ENCODE measurements at regions not wholly inside any gene's neighbourhood (a gene's known extent, or its start where the extent isn't known, plus 50 kb on each side); places are given as distances from the start of the nearest gene placed in this dataset.

DNA sequence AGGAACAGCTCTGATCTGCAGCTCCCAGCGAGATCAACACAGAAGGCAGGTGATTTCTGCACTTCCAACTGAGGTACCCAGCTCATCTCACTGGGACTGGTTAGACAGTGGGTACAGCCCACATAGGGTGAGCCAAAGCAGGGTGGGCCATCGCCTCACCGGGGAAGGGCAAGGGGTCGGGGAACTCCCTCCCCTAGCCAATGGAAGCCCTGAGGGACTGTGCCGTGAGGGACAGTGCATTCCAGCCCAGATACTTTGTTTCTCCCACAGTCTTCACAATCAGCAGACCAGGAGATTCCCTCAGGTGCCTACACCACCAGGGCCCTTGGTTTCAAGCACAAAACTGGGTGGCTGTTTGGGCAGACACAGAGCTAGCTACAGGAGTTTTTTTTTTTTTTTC lies 555.9 kb downstream of the BCOR start:
- no peak for DNase-seq (ENCODE audit: low read depth in 2 of 2)

DNA sequence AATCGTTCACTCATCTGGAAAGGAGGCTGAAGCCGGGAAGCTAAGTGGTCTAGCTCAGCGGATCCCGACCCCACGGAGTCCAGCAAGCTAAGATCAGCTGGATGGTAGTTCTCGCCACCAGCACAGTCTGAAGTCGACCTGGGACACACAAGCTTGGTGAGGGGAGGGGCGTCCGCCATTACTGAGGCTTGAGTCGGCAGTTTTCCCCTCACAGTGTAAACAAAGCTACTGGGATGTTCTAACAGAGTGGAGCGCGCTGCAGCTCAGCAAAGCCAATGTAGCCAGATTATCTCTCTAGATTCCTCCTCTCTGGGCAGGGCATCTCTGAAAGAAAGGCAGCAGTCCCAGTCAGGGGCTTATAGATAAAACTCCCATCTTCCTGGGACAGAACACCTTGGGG lies 555.4 kb downstream of the BCOR start:
- DNase-seq (ENCODE audit: low read depth in 2 of 2) = no peak

DNA sequence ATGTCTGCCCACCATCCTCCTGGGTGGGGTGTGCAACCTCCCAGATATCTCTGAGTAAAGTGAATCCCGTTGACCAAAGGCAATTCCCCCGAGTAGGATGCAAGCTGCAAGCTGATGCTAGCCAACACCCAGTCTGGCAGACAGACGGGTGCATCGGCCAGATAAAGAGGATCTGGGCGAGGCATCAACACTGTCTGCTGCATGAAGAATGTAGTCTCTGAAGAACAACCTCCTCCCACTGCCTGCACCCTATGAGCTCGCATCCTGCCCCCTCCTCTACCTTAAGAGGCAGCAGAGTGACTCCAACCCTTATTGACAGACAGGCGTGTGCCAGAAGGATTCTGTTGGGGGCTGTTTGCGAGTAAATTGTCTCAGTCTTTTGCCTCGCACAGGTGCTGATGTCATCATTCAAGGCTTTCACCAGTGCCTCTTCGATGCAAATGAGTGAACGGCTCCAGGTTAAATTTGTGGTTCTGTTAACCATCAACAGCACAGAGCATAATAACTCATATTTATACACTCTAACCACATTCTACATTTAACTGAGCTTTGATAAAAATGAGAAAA lies 546.9 kb downstream of the BCOR start:
- DNase-seq (ENCODE audit: low read depth in 2 of 2) = no peak

DNA sequence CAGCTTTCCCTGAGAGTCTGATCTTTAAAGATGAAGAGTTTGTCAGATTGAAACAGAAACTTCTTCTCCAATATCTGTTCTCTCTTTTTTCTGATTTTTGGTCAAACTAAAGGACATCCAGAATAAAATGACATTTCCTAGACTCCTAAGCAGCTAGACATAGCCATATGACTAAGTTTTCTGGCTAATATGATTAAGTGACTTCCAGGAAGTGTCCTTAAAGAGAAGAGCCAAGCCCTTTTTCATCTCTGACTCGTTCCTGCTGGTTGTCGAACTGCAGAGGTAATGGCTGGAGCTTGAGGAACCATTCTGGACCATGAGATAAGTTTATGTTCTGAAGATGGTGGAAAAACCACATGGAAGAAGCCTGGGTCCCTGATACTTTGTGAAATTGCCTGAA lies 546.0 kb downstream of the BCOR start:
- DNase-seq (ENCODE audit: low read depth in 2 of 2) = no peak

DNA sequence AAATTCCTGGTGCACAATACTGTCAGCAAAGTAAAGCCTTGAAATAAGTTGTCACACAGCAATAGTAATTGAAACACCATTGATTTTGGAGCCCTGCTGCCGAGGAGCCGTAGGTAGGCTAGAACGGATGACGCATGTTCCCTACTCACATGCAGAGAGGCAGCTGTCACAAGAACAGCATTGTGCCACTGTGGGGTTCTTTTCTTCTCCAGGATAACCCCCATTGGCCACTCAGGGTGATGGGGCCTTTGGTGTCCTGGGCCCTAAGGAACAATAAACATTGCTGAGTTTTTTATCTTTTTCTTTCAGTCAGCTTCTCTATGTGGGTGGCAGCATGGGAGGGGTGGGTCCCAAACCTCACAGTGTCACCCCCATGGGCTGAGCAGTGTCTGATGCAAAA lies 542.3 kb downstream of the BCOR start:
- no peak for DNase-seq (ENCODE audit: low read depth in 2 of 2)

DNA sequence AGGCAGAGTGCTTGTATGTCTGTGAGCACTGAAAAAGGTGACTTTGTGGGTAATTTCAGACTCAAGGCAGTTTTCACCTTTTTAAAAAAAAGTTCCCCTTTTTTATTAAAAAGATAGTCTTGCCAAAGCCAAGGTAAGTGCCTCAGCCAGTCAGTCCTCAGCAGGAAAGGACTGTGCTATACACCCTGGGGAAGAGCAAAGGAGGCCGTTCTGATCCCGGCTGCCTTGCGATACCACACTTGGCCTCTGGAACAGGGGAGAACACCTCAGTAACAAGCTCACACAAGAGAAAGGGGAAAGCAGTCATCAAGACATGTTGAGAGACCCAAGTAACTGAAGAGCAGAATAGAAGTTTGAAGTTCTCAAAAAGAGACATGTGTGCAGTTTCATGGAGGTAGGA lies 541.7 kb downstream of the BCOR start:
- DNase-seq (ENCODE audit: low read depth in 2 of 2) = no peak

DNA sequence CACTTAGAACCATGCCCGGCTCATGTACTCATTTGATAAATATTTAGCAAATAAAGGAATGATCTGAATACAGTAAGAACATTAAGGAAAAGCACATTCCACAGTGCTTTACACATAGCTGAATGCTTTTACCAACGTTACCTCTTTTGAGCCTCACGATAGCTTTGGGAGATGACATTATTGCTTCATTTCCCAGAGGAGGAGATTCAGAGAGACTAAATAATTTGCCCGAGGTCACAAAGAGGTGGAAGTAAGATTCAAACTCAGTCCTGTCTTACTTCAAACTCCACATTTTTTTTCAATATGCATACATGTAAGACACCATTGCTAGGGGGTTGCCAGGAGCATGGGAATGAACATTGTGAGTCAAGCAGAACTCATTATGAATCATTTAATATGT lies 538.5 kb downstream of the BCOR start:
- DNase-seq (ENCODE audit: low read depth in 2 of 2) = no peak

DNA sequence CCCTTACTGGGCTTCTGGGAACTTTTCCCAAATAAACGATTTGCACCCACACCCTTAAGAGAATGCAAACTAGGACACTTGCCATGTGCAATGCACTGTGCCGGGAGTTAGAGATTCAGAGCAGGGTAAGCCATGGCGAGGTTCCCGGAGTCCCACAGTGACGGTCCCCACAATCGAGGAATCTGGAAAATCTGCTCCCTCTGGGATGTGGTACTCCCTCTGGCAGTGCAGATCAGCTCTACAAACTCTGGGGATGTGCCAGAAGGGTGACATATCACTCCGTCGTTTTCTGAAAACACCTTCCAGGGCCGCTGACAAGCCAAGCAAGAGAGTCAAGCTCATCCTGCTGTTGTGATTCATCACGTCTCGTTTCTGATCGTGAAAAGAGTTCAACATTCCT lies 537.5 kb downstream of the BCOR start:
- no peak for DNase-seq (ENCODE audit: low read depth in 2 of 2)

DNA sequence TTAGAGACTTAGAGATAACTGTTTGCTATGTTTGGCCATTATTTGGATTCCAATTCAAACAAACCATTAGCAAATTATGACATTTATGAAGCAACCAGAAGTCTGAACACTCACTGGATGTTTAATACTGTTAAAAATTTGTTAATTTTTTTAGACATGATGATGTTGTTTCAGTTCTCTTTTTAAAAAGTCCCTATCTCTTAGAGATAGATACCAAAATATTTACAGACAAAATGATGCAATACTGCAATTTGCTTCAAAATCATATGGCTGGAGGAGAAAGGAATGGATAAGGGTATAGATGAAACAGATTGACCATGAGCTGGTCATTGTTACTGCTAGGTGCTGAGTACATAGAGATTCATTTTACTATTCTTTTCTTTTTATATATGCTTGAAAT lies 534.6 kb downstream of the BCOR start:
- DNase-seq (ENCODE audit: low read depth in 2 of 2) = no peak

DNA sequence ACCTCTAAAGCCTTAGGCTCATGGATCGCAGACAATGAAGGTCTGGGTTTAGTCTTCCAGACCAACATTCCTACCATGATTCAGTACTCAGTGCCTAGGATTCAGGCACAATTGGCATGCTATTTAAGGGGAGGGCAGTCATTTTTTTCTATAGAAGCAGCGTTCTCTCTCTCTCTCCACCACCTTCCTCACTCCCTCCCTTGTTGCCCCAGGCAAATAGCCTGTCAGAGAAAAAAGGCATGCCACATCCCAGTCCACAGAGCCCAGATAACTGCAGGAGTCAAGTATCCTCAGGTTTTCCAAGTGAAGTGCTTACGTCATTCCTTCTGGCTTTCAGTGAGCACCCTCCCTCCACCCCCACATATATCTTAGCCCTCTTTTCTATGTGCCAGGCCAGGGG lies 533.0 kb downstream of the BCOR start:
- no peak for DNase-seq (ENCODE audit: low read depth in 2 of 2)

DNA sequence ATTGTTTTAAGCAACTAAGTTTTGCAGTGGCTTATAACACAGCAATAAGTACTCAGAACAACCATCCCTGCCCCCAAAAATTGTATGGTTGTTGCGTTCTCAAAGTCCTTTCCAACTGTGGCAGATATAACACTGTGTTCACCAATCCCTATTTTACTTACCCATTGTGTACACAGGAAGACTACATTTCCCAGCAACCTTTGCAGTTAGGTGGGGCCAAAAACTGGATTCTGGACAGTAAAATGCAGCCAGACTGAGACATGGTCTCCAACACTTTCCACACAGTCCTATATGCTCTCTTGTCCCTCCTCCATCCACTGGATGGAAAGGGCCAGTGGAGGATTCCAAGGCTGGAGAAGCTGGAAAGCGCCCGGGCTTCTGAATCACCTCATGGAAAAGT lies 523.6 kb downstream of the BCOR start:
- DNase-seq (ENCODE audit: low read depth in 2 of 2) = no peak

DNA sequence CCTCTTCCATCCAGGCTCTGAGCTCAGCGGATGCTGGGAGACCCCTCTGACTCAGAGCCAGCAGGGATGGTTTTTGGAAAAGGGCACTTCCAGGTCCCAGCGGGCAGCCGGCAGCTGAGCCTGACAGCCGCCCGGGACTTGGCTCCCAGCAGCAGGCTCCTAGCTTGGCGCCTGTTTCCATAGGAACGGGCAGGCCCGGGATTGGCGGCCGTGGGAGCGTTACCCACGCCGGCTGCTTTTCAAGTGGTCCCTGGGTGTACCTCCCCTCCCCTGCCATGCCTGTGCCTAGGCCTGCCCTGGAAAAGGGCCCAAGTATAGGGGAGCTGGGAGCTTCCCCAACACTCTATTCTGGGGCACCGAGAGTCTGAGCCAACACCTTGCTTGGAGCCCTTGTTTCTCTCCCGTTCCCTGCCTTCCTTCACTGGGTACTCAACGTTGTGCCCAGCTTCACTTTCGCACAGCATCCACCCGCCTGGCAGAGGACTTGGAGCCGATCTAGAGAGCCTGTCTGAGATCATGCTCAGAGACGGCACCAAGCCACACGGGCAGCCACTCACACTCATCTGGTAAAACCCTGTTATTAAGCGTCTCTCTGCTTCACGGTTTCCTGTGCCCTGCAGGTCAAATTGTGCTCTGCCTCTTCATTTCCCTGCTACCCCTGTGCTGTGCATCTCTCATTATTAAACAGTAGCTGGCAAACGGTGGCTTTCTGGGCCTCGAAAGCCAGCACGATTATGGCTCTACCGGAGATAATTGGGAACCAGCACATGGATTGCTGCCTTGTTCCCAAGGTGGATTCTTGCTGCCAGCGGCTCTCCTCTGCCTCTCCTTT lies 521.5 kb downstream of the BCOR start:
- no peak for DNase-seq (ENCODE audit: low read depth in 2 of 2)

DNA sequence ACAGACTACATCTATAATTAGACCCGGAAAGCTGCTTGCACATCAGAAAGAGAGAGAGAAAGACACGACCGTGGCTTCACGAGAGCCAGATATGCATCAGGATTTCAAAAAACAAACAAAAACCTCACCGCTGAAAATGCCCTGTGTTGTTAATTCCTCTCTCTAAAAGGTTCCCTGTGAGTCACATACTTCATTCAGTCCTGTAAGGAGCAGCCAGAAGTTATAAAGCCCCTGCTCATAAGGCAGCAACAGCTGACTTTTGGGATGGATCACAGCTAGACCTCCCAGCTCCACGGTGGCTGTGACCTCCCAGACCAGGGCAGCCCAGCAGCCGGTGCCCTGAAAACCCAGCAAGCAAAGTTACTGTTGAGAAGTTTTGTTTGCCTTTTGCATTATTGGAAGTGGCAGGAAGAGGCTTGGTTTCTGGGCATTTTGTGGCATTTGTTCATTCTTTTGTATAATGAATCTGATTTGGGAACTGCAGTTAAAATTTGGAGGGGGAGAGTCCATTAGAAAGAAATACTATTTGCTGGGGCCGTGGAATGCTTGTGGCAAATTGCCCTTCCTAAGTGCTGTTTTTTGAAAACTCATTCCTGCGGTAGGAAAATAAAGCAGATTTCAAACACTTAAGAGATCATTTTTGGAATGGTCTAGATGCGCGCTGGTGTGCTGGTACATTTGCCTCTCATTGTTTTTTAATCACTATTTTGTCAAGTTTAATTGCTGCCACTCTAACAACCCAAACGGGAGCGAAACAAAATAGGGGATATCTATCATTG lies 520.4 kb downstream of the BCOR start:
- no peak for DNase-seq (ENCODE audit: low read depth in 2 of 2)

DNA sequence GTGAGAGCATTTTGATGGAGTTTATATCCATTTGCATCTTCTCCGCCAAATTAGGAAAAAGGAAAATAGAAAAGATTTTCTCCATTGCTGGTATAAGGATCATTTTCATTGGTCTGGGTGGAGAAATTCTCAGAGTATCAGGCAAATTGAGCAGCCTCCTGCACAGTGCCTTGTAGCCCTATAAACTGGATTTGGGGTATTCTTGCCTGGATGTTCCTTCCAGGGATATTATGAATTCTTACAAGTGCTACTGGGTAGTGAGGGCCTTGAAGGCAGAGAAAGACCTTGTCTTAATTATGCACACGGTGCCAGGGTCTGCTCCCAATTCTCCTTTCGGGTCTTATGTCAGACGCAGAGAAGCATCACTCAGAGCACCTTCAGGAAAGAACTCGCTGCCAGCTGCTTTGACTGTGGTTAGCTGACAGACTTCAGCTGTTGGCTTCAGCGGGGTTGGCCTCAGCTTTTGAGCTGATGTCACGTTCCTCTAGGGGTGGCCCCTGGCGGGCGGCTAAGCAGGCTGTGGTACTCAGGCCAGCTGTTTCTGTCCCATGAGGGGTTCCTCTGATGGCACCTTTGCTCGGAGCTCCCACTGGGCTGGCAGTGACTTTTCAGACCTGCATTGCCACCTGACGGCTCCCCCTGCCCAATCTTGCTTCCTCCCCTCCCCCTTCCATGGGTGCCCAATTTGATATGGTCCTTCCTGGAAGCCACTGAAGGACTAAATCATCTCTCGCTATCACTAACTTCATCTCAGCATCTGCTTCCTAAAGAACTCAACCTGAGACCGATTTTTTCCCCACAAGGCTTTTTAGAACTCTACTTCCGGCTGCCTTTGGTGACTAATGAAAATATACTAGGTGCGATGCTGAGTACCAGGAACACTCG lies 519.5 kb downstream of the BCOR start:
- DNase-seq (ENCODE audit: low read depth in 2 of 2) = peak; percentile 46 to 60

DNA sequence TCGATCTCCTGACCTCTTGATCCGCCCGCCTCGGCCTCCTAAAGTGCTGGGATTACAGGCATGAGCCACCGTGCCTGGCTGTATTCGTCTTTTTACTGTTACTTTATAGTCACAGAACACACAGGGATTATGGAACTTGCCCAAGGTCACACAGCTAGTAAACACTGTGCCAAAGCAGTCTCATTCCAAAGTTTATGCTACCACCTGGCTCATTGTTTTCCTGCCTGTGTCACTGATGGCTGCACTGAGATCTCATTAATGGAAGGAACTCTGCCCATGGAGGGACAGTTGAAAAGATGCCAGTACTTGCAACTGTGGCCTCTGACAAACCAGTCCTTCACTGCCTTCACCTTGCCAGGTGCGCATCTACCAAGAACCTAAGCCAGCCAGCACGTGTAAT lies 517.7 kb downstream of the BCOR start:
- no peak for DNase-seq (ENCODE audit: low read depth in 2 of 2)

DNA sequence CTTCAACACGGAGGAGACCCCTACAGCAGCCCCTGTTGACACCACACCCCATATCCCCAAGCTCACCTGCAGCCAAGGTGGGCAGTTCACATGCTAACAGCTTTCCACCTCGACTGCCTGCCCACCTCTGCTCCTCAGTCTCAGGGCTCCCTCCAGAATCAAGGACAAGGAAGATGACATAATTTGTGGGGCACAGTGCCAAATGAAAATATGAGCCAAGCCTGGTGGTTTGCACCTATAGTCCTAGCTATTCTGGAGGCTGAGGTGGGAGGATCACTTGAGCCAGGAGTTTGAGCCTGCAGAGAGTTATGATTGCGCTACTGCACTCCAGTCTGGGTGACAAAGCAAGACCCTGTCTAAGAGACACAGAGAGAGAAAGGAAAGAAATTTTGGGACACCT lies 516.3 kb downstream of the BCOR start:
- DNase-seq (ENCODE audit: low read depth in 2 of 2) = no peak

DNA sequence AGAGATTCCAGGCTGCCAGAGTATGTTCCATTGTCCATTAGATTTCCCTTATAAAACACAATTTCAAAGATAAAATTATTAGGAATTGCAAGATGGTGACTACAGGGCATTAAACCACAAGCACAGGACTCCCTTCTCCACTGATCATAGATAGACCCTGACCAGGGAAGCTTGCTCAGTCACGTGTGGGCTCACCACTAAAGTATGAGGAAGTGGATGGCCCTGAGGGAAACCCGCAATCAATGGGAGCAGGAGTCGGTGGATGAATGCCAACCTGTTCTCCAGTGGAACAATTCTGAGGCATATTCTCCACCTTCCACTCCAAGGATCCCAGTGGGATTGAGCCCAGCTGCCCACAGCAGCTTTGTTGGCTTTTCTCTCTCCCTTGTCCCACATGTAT lies 515.7 kb downstream of the BCOR start:
- no peak for DNase-seq (ENCODE audit: low read depth in 2 of 2)

DNA sequence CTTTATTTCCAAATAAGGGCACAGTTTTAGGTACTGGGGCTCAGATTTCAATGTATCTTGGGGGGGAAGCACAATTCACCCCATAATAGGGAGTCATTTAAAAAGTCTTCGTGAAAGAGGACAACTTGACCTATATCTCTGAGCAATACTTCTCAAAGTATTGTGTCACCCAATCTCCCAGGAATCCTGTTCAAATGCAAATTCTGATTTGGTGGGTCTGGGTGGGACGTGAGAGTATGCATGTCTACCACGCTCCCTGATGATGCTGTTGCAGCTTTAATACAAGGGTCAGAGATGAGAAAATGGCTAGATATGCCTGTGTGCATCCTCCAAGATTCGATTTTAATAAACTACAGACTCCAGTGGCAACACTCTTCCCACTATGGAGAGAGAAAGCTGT lies 514.8 kb downstream of the BCOR start:
- no peak for DNase-seq (ENCODE audit: low read depth in 2 of 2)

DNA sequence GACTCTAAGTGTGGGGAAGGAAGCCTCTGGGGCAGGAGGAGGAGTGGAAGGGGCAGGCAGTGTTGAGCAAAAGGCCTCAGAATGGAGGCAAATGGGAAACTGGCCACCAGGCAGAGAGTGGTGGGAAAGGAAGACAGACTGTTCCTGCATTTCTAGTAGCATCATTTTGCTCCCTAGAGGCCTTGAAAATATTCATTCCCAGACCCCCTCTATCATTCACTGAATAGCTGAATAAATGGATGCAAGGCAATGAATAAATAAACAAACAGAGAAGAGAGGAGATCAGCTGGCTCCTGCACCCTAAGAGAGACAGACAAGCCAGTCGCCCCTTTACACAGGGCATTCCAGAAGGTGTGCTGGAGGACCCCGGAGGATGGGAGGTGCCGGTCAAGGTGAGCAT lies 511.9 kb downstream of the BCOR start:
- DNase-seq (ENCODE audit: low read depth in 2 of 2) = no peak

DNA sequence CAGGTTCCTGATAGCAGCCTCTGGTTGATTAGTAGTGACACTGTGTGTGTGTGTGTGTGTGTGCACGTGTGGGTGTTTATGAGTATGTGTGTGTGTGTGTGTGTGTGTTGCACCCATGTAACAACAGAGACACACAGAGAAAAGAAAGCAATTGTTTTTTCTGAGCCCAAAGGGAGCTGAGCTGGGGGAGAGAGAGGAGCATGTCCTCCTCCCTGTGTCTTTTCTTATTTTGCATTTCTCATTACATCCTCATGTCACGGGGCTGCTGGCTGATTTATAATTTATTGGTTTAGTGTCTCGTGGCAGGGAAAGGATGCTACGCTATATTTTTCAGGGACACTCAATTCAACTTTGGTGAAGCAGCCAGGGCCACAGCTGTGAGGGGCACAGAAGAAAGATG lies 511.4 kb downstream of the BCOR start:
- no peak for DNase-seq (ENCODE audit: low read depth in 2 of 2)

DNA sequence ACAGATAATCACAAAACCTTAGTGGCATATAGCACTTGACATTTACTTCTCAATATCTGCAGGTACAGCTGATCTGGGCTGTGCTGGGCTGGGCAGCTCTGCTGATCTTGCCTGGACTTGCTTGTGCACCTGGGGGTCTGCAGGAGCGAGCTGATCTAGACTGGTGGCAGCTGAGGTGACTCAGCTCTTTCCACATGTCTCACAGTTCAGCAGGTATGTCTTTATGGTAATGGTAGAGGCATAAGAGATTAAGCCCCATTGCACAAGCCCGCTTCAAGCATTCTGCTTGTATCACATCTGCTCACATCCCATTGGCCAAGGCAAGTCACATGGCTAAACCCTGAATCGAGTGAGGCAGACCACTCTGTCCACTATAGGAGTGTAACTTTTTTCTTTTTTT lies 506.7 kb downstream of the BCOR start:
- no peak for DNase-seq (ENCODE audit: low read depth in 2 of 2)

DNA sequence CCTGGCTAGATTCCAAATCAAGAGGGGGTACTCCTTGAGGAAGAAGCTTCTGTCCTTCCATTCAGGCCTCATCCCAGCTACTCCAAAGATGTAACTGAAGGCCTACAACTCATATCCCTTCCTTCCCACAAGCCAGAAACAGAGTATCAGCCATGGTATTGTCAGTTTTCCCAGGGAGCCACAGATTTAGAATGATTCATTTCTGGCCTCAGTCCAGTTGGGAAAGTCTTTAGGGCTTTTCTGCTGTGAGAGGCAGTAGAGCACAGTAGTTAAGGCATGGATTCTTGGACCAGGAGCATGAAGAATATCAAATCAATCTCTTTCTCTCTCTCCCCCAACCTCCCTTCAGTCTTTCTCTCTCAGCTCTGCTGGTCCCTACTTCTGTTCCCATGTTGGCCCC lies 505.0 kb downstream of the BCOR start:
- no peak for DNase-seq (ENCODE audit: low read depth in 2 of 2)
